ENCODE measurements at regions not wholly inside any gene's neighbourhood (a gene's known extent, or its start where the extent isn't known, plus 50 kb on each side); places are given as distances from the start of the nearest gene placed in this dataset.

DNA sequence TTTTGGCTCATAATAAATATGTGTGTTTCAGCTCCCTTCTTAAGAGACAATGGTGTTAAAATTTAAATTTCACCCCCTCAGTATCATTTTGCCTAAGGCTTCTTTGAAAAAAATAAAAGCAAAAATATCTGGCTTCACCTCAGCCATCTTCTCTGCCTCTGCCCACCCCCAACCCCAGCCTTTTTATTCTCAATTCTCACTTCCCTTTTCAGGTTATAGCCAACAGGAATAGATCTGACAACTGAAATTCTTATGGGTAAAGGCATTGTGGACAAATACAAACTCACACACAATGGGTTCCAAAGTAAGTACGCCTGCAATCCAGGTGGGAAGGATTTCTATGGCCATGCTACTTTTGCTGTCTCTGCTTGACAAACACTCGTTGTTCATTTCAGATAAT lies 399.0 kb upstream of the ARRDC4 start:
- TF ChIP-seq CTCF (tag by site-specific recombination; IDR thresholded peaks at IDR 0.05) (no peak), ZNF280C (tag by site-specific recombination; IDR thresholded peaks at IDR 0.05) (no peak), ZNF558 (tag by site-specific recombination; IDR thresholded peaks at IDR 0.05) (no peak), ZFP69B (tag by site-specific recombination; IDR thresholded peaks at IDR 0.05) (no peak), PRDM1 (tag by site-specific recombination; IDR thresholded peaks at IDR 0.05) (no peak), ZNF776 (tag by site-specific recombination; IDR thresholded peaks at IDR 0.05; ENCODE audit: borderline replicate concordance) (no peak), ZNF629 (tag by site-specific recombination; IDR thresholded peaks at IDR 0.05) (no peak), ZNF114 (tag by site-specific recombination; IDR thresholded peaks at IDR 0.05) (no peak)
- TF ChIP-seq, protein P1, sequence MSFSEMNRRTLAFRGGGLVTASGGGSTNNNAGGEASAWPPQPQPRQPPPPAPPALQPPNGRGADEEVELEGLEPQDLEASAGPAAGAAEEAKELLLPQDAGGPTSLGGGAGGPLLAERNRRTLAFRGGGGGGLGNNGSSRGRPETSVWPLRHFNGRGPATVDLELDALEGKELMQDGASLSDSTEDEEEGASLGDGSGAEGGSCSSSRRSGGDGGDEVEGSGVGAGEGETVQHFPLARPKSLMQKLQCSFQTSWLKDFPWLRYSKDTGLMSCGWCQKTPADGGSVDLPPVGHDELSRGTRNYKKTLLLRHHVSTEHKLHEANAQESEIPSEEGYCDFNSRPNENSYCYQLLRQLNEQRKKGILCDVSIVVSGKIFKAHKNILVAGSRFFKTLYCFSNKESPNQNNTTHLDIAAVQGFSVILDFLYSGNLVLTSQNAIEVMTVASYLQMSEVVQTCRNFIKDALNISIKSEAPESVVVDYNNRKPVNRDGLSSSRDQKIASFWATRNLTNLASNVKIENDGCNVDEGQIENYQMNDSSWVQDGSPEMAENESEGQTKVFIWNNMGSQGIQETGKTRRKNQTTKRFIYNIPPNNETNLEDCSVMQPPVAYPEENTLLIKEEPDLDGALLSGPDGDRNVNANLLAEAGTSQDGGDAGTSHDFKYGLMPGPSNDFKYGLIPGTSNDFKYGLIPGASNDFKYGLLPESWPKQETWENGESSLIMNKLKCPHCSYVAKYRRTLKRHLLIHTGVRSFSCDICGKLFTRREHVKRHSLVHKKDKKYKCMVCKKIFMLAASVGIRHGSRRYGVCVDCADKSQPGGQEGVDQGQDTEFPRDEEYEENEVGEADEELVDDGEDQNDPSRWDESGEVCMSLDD (tag by site-specific recombination; IDR thresholded peaks at IDR 0.05), result no peak

Measured in HEK293 (cell line).